ENCODE measurements at regions not wholly inside any gene's neighbourhood (a gene's known extent, or its start where the extent isn't known, plus 50 kb on each side); places are given as distances from the start of the nearest gene placed in this dataset.

- no peak for DNase-seq
Observed at GRCh38 chr13:97057176-97057575, 62.9 kb upstream of the OXGR1 start.

- no peak for DNase-seq
Observed at GRCh38 chr13:97058391-97058790, 64.1 kb upstream of the OXGR1 start.

- DNase-seq = no peak
Observed at GRCh38 chr13:97058926-97059325, 64.7 kb upstream of the OXGR1 start.

- DNase-seq = no peak
Observed at GRCh38 chr13:97067017-97067895, 73.0 kb upstream of the OXGR1 start.

GRCh38 chr13:97068151-97068550 lies 73.9 kb upstream of the OXGR1 start:
- no peak for DNase-seq

- no peak for DNase-seq
Observed at GRCh38 chr13:97069050-97069815, 75.0 kb upstream of the OXGR1 start.

GRCh38 chr13:97072297-97072696 lies 78.0 kb upstream of the OXGR1 start:
- DNase-seq = no peak

- no peak for DNase-seq
Observed at GRCh38 chr13:97074618-97075017, 80.3 kb upstream of the OXGR1 start.

DNA sequence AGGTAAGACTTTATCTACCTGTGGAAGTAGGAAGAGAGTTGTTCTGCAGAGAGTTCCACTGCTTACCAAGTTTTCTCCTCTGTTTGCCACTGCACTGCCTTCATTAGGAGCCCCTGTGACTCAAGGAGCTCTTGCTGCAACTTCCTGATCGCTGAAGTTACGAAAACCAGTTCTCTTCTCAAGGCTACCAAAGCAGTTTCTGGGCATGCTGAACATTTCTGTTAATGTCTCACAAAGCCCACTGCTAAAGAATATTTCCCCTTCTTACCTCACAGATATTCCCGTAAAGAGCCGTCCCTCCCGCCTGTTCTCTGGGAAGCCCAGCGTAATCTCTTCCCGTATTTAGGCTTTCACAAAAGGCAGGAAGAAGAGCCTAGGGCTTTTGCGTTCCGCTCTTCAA lies 82.6 kb upstream of the OXGR1 start:
- no peak for DNase-seq

DNA sequence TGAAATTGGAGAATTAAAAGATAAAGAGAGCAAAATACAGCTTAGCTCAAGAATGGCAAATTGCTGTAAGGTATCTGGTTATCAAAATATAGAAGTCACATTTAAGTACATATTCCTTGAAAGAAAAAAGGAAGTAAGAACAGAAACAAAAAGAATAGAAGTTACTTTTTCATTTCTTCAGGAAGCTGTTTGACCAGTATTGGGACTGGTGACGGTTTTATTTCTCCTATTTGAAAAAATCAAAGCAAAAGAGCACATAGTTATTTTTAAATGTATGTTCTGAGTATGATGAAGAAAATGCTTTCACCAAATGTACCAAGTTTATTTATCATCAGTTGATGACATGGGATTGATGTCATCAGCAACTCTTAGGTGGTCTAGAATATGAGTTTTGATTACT lies 83.1 kb upstream of the OXGR1 start:
- DNase-seq = no peak

- DNase-seq = no peak
Observed at GRCh38 chr13:97079726-97080125, 85.5 kb upstream of the OXGR1 start.

DNA sequence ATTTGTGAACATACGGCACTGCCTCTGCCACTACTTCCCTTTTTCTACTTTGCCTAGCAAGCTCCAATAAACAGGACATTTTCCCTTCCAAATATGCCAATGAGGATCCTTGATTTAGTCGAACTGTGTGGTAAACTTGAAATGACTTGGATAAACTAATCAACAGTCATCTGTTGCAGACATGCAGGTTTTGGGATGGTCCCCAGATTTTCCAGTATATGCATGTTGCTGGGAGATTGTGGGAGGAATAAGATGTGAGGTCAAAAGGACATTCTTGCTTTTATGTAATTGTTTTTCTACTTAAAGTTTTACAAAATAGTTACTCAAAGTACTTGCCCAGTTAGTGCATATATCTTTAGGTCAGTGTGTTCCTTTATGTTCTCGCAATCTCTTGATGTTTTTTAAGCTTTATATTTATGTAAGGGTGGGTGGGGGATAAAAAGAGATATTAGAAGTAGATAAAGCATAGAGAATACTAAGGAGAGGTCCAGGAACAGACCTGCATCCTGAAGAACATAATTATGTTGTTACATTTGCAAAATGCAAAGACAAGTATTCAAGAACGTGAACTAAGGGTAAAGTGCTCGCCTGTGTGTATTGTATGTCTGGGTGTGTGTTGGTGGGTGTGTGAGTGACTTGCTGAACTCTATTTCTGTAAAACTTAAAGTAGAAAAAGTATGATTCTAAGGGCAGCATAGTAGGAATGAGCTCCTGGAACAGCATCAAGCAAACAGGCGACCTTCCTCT lies 88.4 kb upstream of the OXGR1 start:
- no peak for DNase-seq

- DNase-seq = no peak
Observed at GRCh38 chr13:97091196-97091595, 96.9 kb upstream of the OXGR1 start.

DNA sequence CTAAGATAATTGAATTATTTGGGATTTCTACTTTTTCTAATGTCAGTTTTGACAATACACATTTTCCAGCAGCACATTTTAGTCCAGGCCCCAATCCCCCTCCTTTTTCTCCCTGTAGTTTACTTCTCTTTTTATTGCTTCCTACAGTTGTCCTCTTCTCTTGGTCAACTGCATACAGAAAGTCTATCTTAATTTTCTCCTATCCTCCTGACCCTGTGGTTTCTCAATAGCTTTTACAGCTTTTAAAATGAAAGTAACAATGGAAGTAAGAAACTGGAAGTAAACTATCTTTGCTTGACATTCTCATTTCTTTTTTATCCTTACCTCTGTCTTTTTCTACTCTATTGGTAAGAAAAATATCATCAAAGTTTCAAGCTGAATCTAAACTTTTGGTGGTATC lies 106.5 kb upstream of the OXGR1 start:
- no peak for DNase-seq

DNA sequence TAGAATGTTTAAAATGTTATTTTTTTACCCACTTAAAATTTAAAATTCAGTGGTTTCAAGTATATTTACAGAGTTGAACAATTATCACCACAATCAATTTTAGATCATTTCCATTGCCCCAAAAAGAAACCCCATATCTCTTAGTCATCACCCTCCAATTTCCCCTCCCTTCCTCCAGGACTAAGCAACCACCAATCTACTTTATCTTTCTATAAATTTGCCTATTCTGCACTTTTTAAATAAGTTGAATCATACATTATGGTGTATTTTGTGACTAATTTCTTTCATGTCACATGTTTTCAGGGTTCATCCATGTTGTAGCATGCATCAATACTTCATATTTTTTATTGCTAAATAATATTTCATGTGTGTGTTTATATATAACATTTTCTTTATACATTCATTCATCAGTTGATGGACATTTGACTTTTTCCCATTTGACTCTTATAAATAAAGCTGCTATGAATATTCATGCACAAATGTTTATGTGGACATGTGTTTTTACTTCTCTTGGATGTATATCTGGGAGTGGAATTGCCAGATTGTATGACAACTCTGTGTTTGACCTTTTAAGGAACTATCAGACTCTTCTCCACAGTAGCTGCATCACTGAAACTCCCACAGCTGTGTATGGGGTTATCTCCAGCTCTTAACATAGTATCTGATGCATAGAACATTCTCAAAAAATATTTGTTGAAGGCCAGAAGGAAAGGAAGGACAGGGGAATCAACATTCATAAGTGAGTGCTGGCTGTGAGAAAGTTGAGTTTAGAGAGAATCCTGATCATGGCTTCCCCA lies 107.8 kb upstream of the OXGR1 start:
- DNase-seq = no peak

GRCh38 chr13:97106323-97106722 lies 112.0 kb upstream of the OXGR1 start:
- no peak for DNase-seq

GRCh38 chr13:97107815-97108529 lies 113.7 kb upstream of the OXGR1 start:
- no peak for DNase-seq

DNA sequence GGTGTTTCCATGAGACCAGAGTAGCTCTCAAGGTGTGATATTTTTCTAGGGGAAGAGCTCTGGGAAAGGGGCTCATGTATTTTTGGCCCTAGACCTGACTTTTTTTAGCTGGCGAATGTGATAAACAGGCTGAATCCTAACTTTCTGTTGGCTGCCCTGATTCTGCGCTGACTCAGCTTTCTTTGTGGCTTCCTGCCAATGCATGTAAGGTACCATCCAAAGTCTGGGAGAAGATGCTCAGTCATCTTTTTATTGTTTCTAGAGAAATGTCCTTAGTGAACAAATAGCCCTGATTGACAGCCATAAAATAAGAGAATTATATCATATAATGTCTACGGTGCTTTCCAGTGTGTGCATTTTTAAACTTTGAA lies 113.6 kb upstream of the MBNL2 start:
- DNase-seq = no peak

GRCh38 chr13:97109256-97109655 lies 112.9 kb upstream of the MBNL2 start:
- no peak for DNase-seq

- peak; percentile 44 for DNase-seq
Observed at GRCh38 chr13:97109841-97110492, 112.2 kb upstream of the MBNL2 start.

- DNase-seq = no peak
Observed at GRCh38 chr13:97110936-97111335, 111.2 kb upstream of the MBNL2 start.

DNA sequence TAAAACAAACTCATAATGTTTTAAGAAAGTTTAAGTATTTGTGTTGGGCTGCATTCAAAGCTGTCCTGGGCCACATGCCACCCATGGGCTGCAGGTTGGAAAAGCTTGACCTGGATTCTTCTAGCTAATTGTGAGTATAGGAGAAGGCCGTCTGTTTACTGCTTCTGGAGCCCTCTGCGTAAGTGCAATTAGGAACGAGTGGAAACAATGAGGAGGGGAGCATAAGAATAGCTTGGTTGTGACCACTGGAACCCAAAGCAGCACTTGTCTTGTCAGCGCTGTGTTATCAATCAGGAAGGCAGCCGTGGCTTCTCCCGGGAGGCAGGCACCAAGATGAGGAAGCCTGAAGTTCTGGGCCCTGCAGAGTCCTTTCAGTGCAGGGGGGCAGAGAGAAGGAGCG lies 110.4 kb upstream of the MBNL2 start:
- DNase-seq = no peak

Data from NCI-H1436 treated with DMSO at 0.1 percent for 48 hours (cell line).